IMR-90 (cell line): ENCODE measurements at regions not wholly inside any gene's neighbourhood (a gene's known extent, or its start where the extent isn't known, plus 50 kb on each side); places are given as distances from the start of the nearest gene placed in this dataset.

Experiments
- ATAC-seq: fragments of 200-7000 bp; cut with Tn5 transposase; 2 replicates; pipeline ENCODE4 v1.9.1; 2020; ENCODE audit warnings: low read depth, mild to moderate bottlenecking, moderate library complexity
- BruUV-seq: library from RNA; stranded (reverse); fragments of 400-500 nt; replicated peaks from 2 replicates; lab custom pipeline; 2021; lab: Mats Ljungman, UMichigan
- CTCF ChIA-PET: fragments of 300-600 bp; formaldehyde crosslinking; extraction: SDS; loops from one replicate; lab custom pipeline; 2021; ENCODE audit warnings: antibody characterized with exemption; lab: Yijun Ruan, JAX
- POLR2A ChIA-PET: fragments of 300-600 bp; sonication (Branson Sonifier 250); formaldehyde crosslinking; loops from one replicate; lab custom pipeline; 2022; ENCODE audit warnings: antibody characterized with exemption; ENCODE audit not compliant: unreplicated experiment; lab: Charles Lee
- DNase-seq: peaks from one replicate; pipeline ENCODE4 v3.0.0; 2013
- H2AFZ ChIP-seq: replicated peaks from 2 replicates; pipeline ENCODE3; 2013; ENCODE audit warnings: low read length, mild to moderate bottlenecking; ENCODE audit not compliant: poor library complexity
- H2AK5ac ChIP-seq: 2 replicates; pipeline ENCODE4 v1.6.1; 2013; ENCODE audit warnings: low read depth, low read length, inconsistent platforms
- H2AK9ac ChIP-seq: replicated peaks from 2 replicates; pipeline ENCODE3; 2013; ENCODE audit warnings: mild to moderate bottlenecking, low read depth, low read length, moderate library complexity; ENCODE audit not compliant: poor library complexity
- H2BK120ac ChIP-seq: 2 replicates; pipeline ENCODE4 v1.6.1; 2013; ENCODE audit warnings: low read depth, low read length, inconsistent platforms
- H2BK15ac ChIP-seq: 3 replicates; pipeline ENCODE4 v1.6.1; 2013; ENCODE audit warnings: low read depth, low read length, inconsistent platforms
- H2BK20ac ChIP-seq: 2 replicates; pipeline ENCODE4 v1.6.1; 2013; ENCODE audit warnings: low read depth, mild to moderate bottlenecking, inconsistent platforms, low read length, moderate library complexity
- H2BK5ac ChIP-seq: 2 replicates; pipeline ENCODE4 v1.6.1; 2013; ENCODE audit warnings: mild to moderate bottlenecking, low read depth, low read length, inconsistent platforms; ENCODE audit not compliant: poor library complexity, severe bottlenecking
- H3K14ac ChIP-seq: replicated peaks from 2 replicates; pipeline ENCODE4 v1.6.1; 2013; ENCODE audit warnings: low read depth, low read length, inconsistent platforms
- H3K18ac ChIP-seq: 2 replicates; pipeline ENCODE4 v1.6.1; 2013; ENCODE audit warnings: low read depth, low read length, control low read depth
- H3K23ac ChIP-seq: 2 replicates; pipeline ENCODE4 v1.6.1; 2013; ENCODE audit warnings: low read depth, low read length, inconsistent platforms
- H3K27ac ChIP-seq: 2 replicates; pipeline ENCODE4 v1.5.1; 2013; ENCODE audit warnings: mild to moderate bottlenecking, control low read depth, low read length; ENCODE audit not compliant: insufficient read depth
- H3K27me3 ChIP-seq: 2 replicates; pipeline ENCODE4 v1.6.1; 2013; ENCODE audit warnings: low read length; ENCODE audit not compliant: control insufficient read depth, insufficient read depth
- H3K36me3 ChIP-seq: 2 replicates; pipeline ENCODE4 v1.6.1; 2013; ENCODE audit warnings: low read length, mixed read lengths; ENCODE audit not compliant: control insufficient read depth, insufficient read depth
- H3K4ac ChIP-seq: 2 replicates; pipeline ENCODE4 v1.6.1; 2013; ENCODE audit warnings: low read depth, low read length, inconsistent platforms
- H3K4me1 ChIP-seq: 2 replicates; pipeline ENCODE4 v1.6.1; 2013; ENCODE audit warnings: low read length, mixed read lengths; ENCODE audit not compliant: control insufficient read depth, insufficient read depth
- H3K4me2 ChIP-seq: 2 replicates; pipeline ENCODE4 v1.6.1; 2013; ENCODE audit warnings: low read depth, mild to moderate bottlenecking, control low read depth, low read length, moderate library complexity
- H3K4me3 ChIP-seq: 2 replicates; pipeline ENCODE4 v1.5.1; 2013; ENCODE audit warnings: low read depth, mild to moderate bottlenecking, control low read depth, low read length, moderate library complexity; ENCODE audit not compliant: insufficient read depth
- H3K56ac ChIP-seq: 2 replicates; pipeline ENCODE4 v1.6.1; 2013; ENCODE audit warnings: low read length, inconsistent platforms; ENCODE audit not compliant: insufficient read depth; ENCODE audit errors: extremely low read depth
- H3K79me1 ChIP-seq, 2 experiments: 2 replicates each; pipeline ENCODE4 v1.6.1; 2013; ENCODE audit warnings: low read length in 2 of 2, inconsistent platforms in 1 of 2, low read depth in 1 of 2
- H3K9ac ChIP-seq: 2 replicates; pipeline ENCODE4 v1.6.1; 2013; ENCODE audit warnings: low read depth, low read length, control low read depth
- H3K9me1 ChIP-seq: 2 replicates; pipeline ENCODE4 v1.6.1; 2013; ENCODE audit warnings: low read length, inconsistent platforms; ENCODE audit not compliant: insufficient read depth
- H3K9me3 ChIP-seq: 2 replicates; pipeline ENCODE4 v1.6.1; 2013; ENCODE audit warnings: low read length; ENCODE audit not compliant: control insufficient read depth, insufficient read depth
- H4K20me1 ChIP-seq: 2 replicates; pipeline ENCODE4 v1.6.1; 2013; ENCODE audit warnings: low read length, inconsistent platforms; ENCODE audit not compliant: insufficient read depth
- H4K5ac ChIP-seq: 2 replicates; pipeline ENCODE4 v1.6.1; 2013; ENCODE audit warnings: mild to moderate bottlenecking, low read depth, low read length, control low read depth
- H4K8ac ChIP-seq, 2 experiments: 2 replicates each; pipeline ENCODE4 v1.6.1; 2013; ENCODE audit warnings: low read depth in 2 of 2, low read length in 2 of 2, control low read depth in 1 of 2, inconsistent platforms in 1 of 2
- H4K91ac ChIP-seq: 2 replicates; pipeline ENCODE4 v1.6.1; 2013; ENCODE audit warnings: low read depth, low read length, inconsistent platforms; ENCODE audit not compliant: insufficient read depth
- CEBPB ChIP-seq: IDR thresholded peaks from 2 replicates; pipeline ENCODE4 v1.6.1; 2012; ENCODE audit warnings: low read depth, low read length, improper control_type of control experiment
- NFE2L2 ChIP-seq: fragments of 150-350 bp; IDR thresholded peaks from 2 replicates; pipeline ENCODE4 v1.6.1; 2016; ENCODE audit warnings: low read depth, mild to moderate bottlenecking, low read length
- WGBS, 2 experiments: methylation state at CpG; one replicate each; pipeline versions ENCODE4 v1.1.5 to v1.1.7; 2013; ENCODE audit warnings: missing lambda C conversion rate in 2 of 2; ENCODE audit not compliant: insufficient read length in 1 of 2; ENCODE audit errors: extremely low coverage in 2 of 2; 5-methylcytosine and 5-hydroxymethylcytosine counted together
- dilution Hi-C: fragments of 300-500 bp; cut with HindIII; formaldehyde crosslinking; loops from one replicate; pipeline ENCODE4 v1.14.3; 2018; ENCODE audit warnings: low sequenced_read_pairs; ENCODE audit not compliant: unreplicated experiment
- in situ Hi-C: fragments of 300-500 bp; cut with MboI; formaldehyde crosslinking; loops from 3 replicates; pipeline ENCODE4 v1.14.3; 2019; ENCODE audit warnings: low sequenced_read_pairs, inconsistent platforms, mixed read lengths
- intact Hi-C: fragments of 100-400 bp; cut with micrococcal nuclease; formaldehyde crosslinking; loops from 2 replicates; pipeline ENCODE4 v1.10.0; 2022

DNA sequence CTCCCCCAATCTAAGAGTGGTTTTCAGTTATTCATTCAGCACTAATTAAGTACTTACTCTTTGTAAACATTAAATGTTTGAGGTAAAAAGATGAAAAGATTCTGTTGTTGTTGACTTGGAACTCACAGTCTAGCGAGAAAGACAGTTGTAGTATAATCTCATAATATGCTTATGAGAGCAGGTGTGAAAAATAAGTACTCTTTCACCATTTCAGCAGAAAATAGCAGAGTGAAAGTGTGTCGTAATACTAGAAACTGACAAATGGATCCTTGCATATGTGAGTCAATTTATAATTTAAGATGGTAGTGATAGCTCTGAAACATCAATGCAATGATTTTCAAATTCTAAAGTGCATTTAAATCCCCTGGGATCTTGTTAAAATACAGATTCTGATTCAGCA is 618.8 kb upstream of the CCDC54 start:
- no peak overlapping the region for H4K91ac ChIP-seq
- no peaks in the 10 kb centered on the region for H3K36me3 ChIP-seq
- no peak overlapping the region for H2BK15ac ChIP-seq
- H3K9me3 ChIP-seq = no peaks in the 10 kb centered on the region; the same call in 1 of the 2 replicates
- H3K4ac ChIP-seq = no peak overlapping the region
- no peak overlapping the region for H4K5ac ChIP-seq
- no peak overlapping the region for H3K4me2 ChIP-seq
- dilution Hi-C loops = no loop called here
- no peaks in the 10 kb centered on the region for H3K79me1 ChIP-seq
- DNase-seq = no peak
- no peak overlapping the region for H2BK20ac ChIP-seq
- H3K9ac ChIP-seq = no peak overlapping the region
- no peaks in the 10 kb centered on the region for H3K9me1 ChIP-seq
- H2AK9ac ChIP-seq = no peak overlapping the region
- no peak overlapping the region; a peak in 1 of 4 replicates for H4K8ac ChIP-seq
- no TSS peak for BruUV-seq
- no peaks in the 10 kb centered on the region for H3K4me1 ChIP-seq
- no peaks in the 10 kb centered on the region for H3K27me3 ChIP-seq
- in situ Hi-C loops = no loop called here
- no peak overlapping the region for H2BK5ac ChIP-seq
- H3K4me3 ChIP-seq = no peak overlapping the region
- ATAC-seq = no peak
- H4K20me1 ChIP-seq = no peaks in the 10 kb centered on the region
- H3K14ac ChIP-seq = no peak overlapping the region
- H3K23ac ChIP-seq = no peak overlapping the region
- no peak overlapping the region for H3K27ac ChIP-seq
- POLR2A ChIA-PET = no interaction called here
- no peak overlapping the region for H2AFZ ChIP-seq
- no peak overlapping the region for H2AK5ac ChIP-seq
- TF ChIP-seq NFE2L2 = no peak
- peak; percentile 72 for TF ChIP-seq CEBPB
- H3K18ac ChIP-seq = no peak overlapping the region
- no peak overlapping the region for H2BK120ac ChIP-seq
- no peak overlapping the region for H3K56ac ChIP-seq
- CTCF ChIA-PET = interaction anchor here (1.0 kb wide), 1 partner anchor 13 kb away, joined by 3 read pairs; no protein-coding TSS in a partner anchor
- WGBS, 2 experiments = no CpG with 5 or more reads among the region's 2 CpGs
- intact Hi-C loops = no loop called here
